ENCODE measurements at regions not wholly inside any gene's neighbourhood (a gene's known extent, or its start where the extent isn't known, plus 50 kb on each side); places are given as distances from the start of the nearest gene placed in this dataset.

DNA sequence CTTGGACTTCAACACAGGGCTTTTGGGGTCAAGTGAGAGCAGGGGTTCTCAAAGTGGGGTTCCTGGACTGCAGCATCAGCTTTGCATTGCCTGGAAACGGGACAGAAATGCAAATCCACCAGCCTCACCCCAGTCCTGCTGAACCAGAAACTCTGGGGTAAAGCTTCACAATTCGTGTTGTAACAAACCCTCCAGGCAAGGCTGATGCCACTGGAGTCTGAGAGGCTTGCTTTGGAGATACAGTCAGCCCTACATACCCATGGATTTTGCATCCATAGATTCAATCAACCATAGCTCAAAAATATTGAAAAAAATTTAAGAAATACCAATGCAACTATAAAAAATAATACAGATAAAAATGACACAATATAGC lies 160.4 kb upstream of the ECI2 start:
- TF ChIP-seq SIX5 (IDR thresholded peaks at IDR 0.05; ENCODE audit: borderline replicate concordance in 1 of 2, insufficient read depth in 1 of 2, low read depth in 1 of 2, low read length in 2 of 2): no peak
- TF ChIP-seq, protein P1, sequence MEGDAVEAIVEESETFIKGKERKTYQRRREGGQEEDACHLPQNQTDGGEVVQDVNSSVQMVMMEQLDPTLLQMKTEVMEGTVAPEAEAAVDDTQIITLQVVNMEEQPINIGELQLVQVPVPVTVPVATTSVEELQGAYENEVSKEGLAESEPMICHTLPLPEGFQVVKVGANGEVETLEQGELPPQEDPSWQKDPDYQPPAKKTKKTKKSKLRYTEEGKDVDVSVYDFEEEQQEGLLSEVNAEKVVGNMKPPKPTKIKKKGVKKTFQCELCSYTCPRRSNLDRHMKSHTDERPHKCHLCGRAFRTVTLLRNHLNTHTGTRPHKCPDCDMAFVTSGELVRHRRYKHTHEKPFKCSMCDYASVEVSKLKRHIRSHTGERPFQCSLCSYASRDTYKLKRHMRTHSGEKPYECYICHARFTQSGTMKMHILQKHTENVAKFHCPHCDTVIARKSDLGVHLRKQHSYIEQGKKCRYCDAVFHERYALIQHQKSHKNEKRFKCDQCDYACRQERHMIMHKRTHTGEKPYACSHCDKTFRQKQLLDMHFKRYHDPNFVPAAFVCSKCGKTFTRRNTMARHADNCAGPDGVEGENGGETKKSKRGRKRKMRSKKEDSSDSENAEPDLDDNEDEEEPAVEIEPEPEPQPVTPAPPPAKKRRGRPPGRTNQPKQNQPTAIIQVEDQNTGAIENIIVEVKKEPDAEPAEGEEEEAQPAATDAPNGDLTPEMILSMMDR (IDR thresholded peaks at IDR 0.05 in 2 of 3, conservative IDR thresholded peaks at IDR 0.05 in 1 of 3; ENCODE audit: insufficient read depth in 2 of 3, low read depth in 1 of 3, low read length in 3 of 3): no peak
- TF ChIP-seq C11orf30 (IDR thresholded peaks at IDR 0.05; ENCODE audit: low read depth): no peak
- no peak for TF ChIP-seq SP2 (IDR thresholded peaks at IDR 0.05; ENCODE audit: extremely low read depth, low read depth, low read length, poor library complexity, severe bottlenecking)

All from K562 (cell line).